Neuronal stem cell (in vitro differentiated cells): ENCODE measurements at regions not wholly inside any gene's neighbourhood (a gene's known extent, or its start where the extent isn't known, plus 50 kb on each side); places are given as distances from the start of the nearest gene placed in this dataset.

Source experiments
- DNase-seq: peaks from one replicate; pipeline ENCODE4 v3.0.0-alpha.2; 2013; ENCODE audit warnings: low spot score
- H2AFZ ChIP-seq: one replicate; pipeline ENCODE4 v1.6.1; 2013; ENCODE audit warnings: mild to moderate bottlenecking, low read length, inconsistent platforms
- H2AK5ac ChIP-seq: 2 replicates; pipeline ENCODE4 v1.6.1; 2013; ENCODE audit warnings: low read depth, mild to moderate bottlenecking, inconsistent platforms, low read length, moderate library complexity, mixed read lengths
- H2BK120ac ChIP-seq: 2 replicates; pipeline ENCODE4 v1.6.1; 2013; ENCODE audit warnings: low read depth, mild to moderate bottlenecking, inconsistent platforms, low read length, moderate library complexity, mixed read lengths
- H2BK12ac ChIP-seq: one replicate; pipeline ENCODE4 v1.6.1; 2013; ENCODE audit warnings: low read length, inconsistent platforms
- H2BK15ac ChIP-seq: 2 replicates; pipeline ENCODE4 v1.6.1; 2013; ENCODE audit warnings: mild to moderate bottlenecking, low read length, inconsistent platforms, mixed read lengths
- H2BK5ac ChIP-seq: one replicate; pipeline ENCODE4 v1.6.1; 2013; ENCODE audit warnings: inconsistent platforms, mild to moderate bottlenecking, low read length, moderate library complexity
- H3K14ac ChIP-seq: one replicate; pipeline ENCODE4 v1.6.1; 2013; ENCODE audit warnings: low read length, inconsistent platforms
- H3K18ac ChIP-seq: 2 replicates; pipeline ENCODE4 v1.6.1; 2013; ENCODE audit warnings: low read length, inconsistent platforms
- H3K23ac ChIP-seq: 2 replicates; pipeline ENCODE4 v1.6.1; 2013; ENCODE audit warnings: low read depth, mild to moderate bottlenecking, mixed read lengths, low read length, inconsistent platforms; ENCODE audit not compliant: poor library complexity
- H3K27ac ChIP-seq: replicated peaks from 3 replicates; pipeline ENCODE4 v1.5.1; 2013; ENCODE audit warnings: low read length, inconsistent platforms
- H3K27me3 ChIP-seq, 3 experiments: 2 replicates each; pipeline ENCODE4 v1.6.1; 2013; ENCODE audit warnings: low read length in 3 of 3, mild to moderate bottlenecking in 2 of 3, inconsistent platforms in 1 of 3, low read depth in 1 of 3, mixed read lengths in 1 of 3, moderate library complexity in 1 of 3; ENCODE audit not compliant: control insufficient read depth in 3 of 3, insufficient read depth in 3 of 3
- H3K36me3 ChIP-seq, 2 donors: replicated peaks in 1 of 2; 2 replicates each; pipeline ENCODE4 v1.6.1; 2013; ENCODE audit warnings: low read length in 2 of 2; ENCODE audit not compliant: control insufficient read depth in 2 of 2, insufficient read depth in 2 of 2
- H3K4ac ChIP-seq: 2 replicates; pipeline ENCODE4 v1.6.1; 2013; ENCODE audit warnings: inconsistent platforms, mild to moderate bottlenecking, low read length, moderate library complexity
- H3K4me1 ChIP-seq, 2 donors: 1 replicate in 1 of 2; 2 replicates in 1 of 2; pipeline ENCODE4 v1.6.1; 2013; ENCODE audit warnings: low read length in 2 of 2, low read depth in 1 of 2; ENCODE audit not compliant: control insufficient read depth in 2 of 2, insufficient read depth in 1 of 2
- H3K4me2 ChIP-seq: one replicate; pipeline ENCODE4 v1.6.1; 2013; ENCODE audit warnings: mild to moderate bottlenecking, low read length, inconsistent platforms; ENCODE audit not compliant: insufficient read depth, poor library complexity, severe bottlenecking
- H3K4me3 ChIP-seq, 2 donors: 2 replicates each; pipeline ENCODE4 v1.5.1; 2013; ENCODE audit warnings: low read length in 2 of 2, mild to moderate bottlenecking in 2 of 2, inconsistent platforms in 1 of 2, moderate library complexity in 1 of 2
- H3K79me1 ChIP-seq: one replicate; pipeline ENCODE4 v1.6.1; 2013; ENCODE audit warnings: low read depth, mild to moderate bottlenecking, inconsistent platforms, low read length, moderate library complexity
- H3K9ac ChIP-seq: one replicate; pipeline ENCODE4 v1.6.1; 2013; ENCODE audit warnings: mild to moderate bottlenecking, low read depth, low read length, inconsistent platforms; ENCODE audit not compliant: poor library complexity
- H3K9me3 ChIP-seq, 2 donors: replicated peaks in 1 of 2; 2 replicates each; pipeline versions ENCODE3 to v1.6.1; 2013; ENCODE audit warnings: low read length in 2 of 2, mild to moderate bottlenecking in 2 of 2, inconsistent platforms in 1 of 2, low read depth in 1 of 2, mixed read lengths in 1 of 2, moderate library complexity in 1 of 2; ENCODE audit not compliant: control insufficient read depth in 2 of 2, insufficient read depth in 1 of 2
- H4K8ac ChIP-seq: one replicate; pipeline ENCODE4 v1.6.1; 2013; ENCODE audit warnings: low read depth, mild to moderate bottlenecking, inconsistent platforms, low read length, moderate library complexity
- H4K91ac ChIP-seq: one replicate; pipeline ENCODE4 v1.6.1; 2013; ENCODE audit warnings: low read length, low read depth, mild to moderate bottlenecking, inconsistent platforms; ENCODE audit not compliant: poor library complexity
- WGBS, 2 donors: extraction: QIAGEN DNeasy Blood & Tissue Kit; methylation state at CpG; one replicate each; pipeline ENCODE4 v1.1.7; 2013; ENCODE audit warnings: missing lambda C conversion rate in 2 of 2, mixed read lengths in 1 of 2; ENCODE audit not compliant: insufficient read length in 2 of 2, insufficient replicate concordance in 1 of 2; ENCODE audit errors: extremely low coverage in 2 of 2; 5-methylcytosine and 5-hydroxymethylcytosine counted together

DNA sequence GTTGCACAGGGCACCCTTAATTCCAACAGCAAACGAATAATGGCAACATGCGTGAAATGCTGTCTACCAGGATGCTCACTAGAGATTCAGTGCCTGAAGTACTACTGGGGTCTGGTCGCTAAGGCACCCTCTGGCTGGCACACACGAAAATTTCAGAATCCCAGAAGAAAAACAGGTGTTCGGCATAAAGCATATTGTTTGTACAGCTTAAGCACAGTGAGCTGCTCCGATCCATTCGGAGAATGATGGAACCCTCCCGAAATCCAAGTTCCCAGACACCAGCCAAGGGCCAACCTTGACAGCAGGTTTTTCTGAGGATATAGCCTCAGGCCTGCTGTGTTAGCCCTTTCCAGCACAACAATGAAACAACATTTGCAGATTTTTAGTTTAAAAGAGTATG is 61.4 kb upstream of the ALDH1B1 start:
- Histone ChIP-seq H2BK12ac (no peak overlapping the region), H3K23ac (no peak overlapping the region), H2AFZ (no peak overlapping the region), H4K8ac (no peak overlapping the region), H3K4me3 (no peak overlapping the region), H3K27me3 (peaks cover 0 to 7% (median 0%) of the 10 kb centered on the region in 3 experiments), H2BK5ac (no peak overlapping the region), H3K14ac (no peak overlapping the region), H3K9ac (no peak overlapping the region), H4K91ac (no peak overlapping the region), H3K36me3 (no peaks in the 10 kb centered on the region), H3K27ac (no peak overlapping the region), H3K4me1 (peaks cover 0 to 7% of the 10 kb centered on the region in 2 donors), H3K4me2 (no peak overlapping the region), H3K79me1 (no peaks in the 10 kb centered on the region), H2BK120ac (no peak overlapping the region), H3K18ac (no peak overlapping the region), H3K4ac (no peak overlapping the region), H3K9me3 (no peaks in the 10 kb centered on the region), H2BK15ac (no peak overlapping the region), H2AK5ac (no peak overlapping the region)
- whole genome bisulfite sequencing, 2 donors: no CpG with 5 or more reads among the region's 8 CpGs
- DNase-seq: no peak

DNA sequence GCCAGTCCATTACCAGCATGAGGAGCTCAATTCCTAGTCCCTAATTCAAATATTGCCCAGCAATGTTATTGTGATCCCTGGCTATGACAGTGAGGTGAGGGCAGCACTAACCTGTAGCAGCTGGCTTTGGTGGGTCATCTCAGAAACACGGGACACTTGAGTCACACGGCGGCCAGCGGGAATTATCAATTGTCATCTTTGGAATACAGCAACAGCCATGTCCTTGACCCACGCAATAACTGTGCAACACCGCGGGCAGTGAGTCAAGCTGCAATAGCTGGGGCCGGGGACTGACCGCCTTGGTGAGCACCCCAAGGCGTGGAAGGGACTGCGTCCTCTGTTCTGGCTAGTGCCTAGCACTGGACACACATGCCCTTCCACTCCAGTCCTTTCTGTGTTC is 62.5 kb upstream of the ALDH1B1 start:
- Histone ChIP-seq H4K91ac (no peak overlapping the region), H2BK15ac (no peak overlapping the region), H3K4me2 (no peak overlapping the region), H2BK120ac (no peak overlapping the region), H3K9ac (peak overlapping the region; percentile 53), H4K8ac (no peak overlapping the region), H2AK5ac (peak overlapping the region; percentile 34), H3K79me1 (no peaks in the 10 kb centered on the region), H3K36me3 (no peaks in the 10 kb centered on the region), H3K27me3 (peaks cover 0 to 7% (median 0%) of the 10 kb centered on the region in 3 experiments), H3K4me3 (peak overlapping the region in 1 of 2 donors; percentile 35), H3K18ac (peak overlapping the region; percentile 38), H2AFZ (no peak overlapping the region), H3K23ac (no peak overlapping the region), H2BK5ac (no peak overlapping the region), H3K4me1 (peaks cover 0 to 7% of the 10 kb centered on the region in 2 donors), H2BK12ac (no peak overlapping the region), H3K27ac (no peak overlapping the region), H3K14ac (no peak overlapping the region), H3K4ac (no peak overlapping the region), H3K9me3 (no peaks in the 10 kb centered on the region)
- WGBS, 2 donors: no CpG with 5 or more reads among the region's 11 CpGs
- DNase-seq: no peak

DNA sequence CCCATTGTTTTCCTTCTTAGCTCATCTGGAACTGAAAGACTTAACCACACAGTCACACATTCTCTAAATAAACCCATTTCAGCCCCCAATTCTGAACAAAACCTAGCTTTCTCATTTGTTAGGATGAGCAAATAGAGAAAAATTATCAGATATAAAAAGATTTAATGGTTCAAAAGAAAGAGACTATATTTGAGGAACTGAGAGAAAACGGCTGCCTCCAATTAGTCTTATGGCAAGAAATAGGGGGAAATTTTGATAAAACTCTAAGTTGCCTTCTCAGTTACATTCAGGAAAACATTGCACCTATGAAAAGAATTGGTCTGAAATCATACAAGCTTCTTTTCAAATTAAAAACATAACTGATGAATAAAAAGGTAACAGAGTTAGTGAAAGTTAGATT is 63.7 kb upstream of the ALDH1B1 start:
- no peak overlapping the region for H3K4me2 ChIP-seq
- no peak overlapping the region for H2BK15ac ChIP-seq
- no peak overlapping the region for H2BK120ac ChIP-seq
- H3K14ac ChIP-seq: no peak overlapping the region
- no peak overlapping the region for H2BK5ac ChIP-seq
- no CpG with 5 or more reads among the region's 1 CpG for WGBS, 2 donors
- H3K27me3 ChIP-seq: peaks cover 0 to 7% (median 0%) of the 10 kb centered on the region in 3 experiments
- no peaks in the 10 kb centered on the region for H3K9me3 ChIP-seq
- H3K27ac ChIP-seq: no peak overlapping the region
- H3K79me1 ChIP-seq: no peaks in the 10 kb centered on the region
- H2AFZ ChIP-seq: no peak overlapping the region
- no peak for DNase-seq
- no peak overlapping the region for H3K23ac ChIP-seq
- H3K4me1 ChIP-seq: peaks cover 0 to 5% of the 10 kb centered on the region in 2 donors
- no peak overlapping the region for H3K9ac ChIP-seq
- no peak overlapping the region for H4K8ac ChIP-seq
- no peaks in the 10 kb centered on the region for H3K36me3 ChIP-seq
- no peak overlapping the region for H4K91ac ChIP-seq
- H3K4ac ChIP-seq: no peak overlapping the region
- no peak overlapping the region for H2BK12ac ChIP-seq
- H3K4me3 ChIP-seq: no peak overlapping the region
- no peak overlapping the region for H3K18ac ChIP-seq
- no peak overlapping the region for H2AK5ac ChIP-seq

DNA sequence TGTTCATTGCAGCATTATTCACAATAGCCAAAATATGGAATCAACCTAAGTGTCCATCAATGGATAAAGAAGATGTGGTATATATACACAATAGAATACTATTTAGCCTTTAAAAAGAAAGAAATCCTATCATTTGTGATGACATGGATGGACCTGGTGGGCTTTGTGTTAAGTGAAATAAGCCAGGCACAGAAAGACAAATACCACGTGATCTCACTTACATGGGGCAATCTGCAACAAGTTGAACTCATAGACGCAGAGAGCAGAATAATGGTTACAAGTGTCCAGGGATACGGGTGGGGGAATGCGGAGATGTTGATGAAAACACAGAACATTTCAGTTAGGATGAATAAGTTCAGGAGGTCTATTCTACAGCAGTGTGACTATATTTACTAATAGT is 66.4 kb upstream of the ALDH1B1 start:
- no peak overlapping the region for H3K23ac ChIP-seq
- H2AK5ac ChIP-seq: no peak overlapping the region

More for the DNA sequence above, 66.4 kb upstream of the ALDH1B1 start:
- no peak overlapping the region for H3K4me2 ChIP-seq
- DNase-seq: no peak
- H3K4ac ChIP-seq: no peak overlapping the region
- H3K18ac ChIP-seq: no peak overlapping the region
- no CpG with 5 or more reads among the region's 4 CpGs for WGBS, 2 donors
- H3K14ac ChIP-seq: no peak overlapping the region
- no peak overlapping the region for H2BK15ac ChIP-seq
- H3K27me3 ChIP-seq: peaks cover 0 to 7% (median 0%) of the 10 kb centered on the region in 3 experiments
- no peak overlapping the region for H4K8ac ChIP-seq
- H3K79me1 ChIP-seq: no peaks in the 10 kb centered on the region
- no peaks in the 10 kb centered on the region for H3K36me3 ChIP-seq
- H3K9ac ChIP-seq: no peak overlapping the region
- no peak overlapping the region for H3K27ac ChIP-seq
- no peak overlapping the region for H2AFZ ChIP-seq
- H3K4me3 ChIP-seq: no peak overlapping the region
- no peak overlapping the region for H2BK120ac ChIP-seq
- H2BK12ac ChIP-seq: no peak overlapping the region
- peaks cover 0 to 5% of the 10 kb centered on the region in 2 donors for H3K4me1 ChIP-seq
- no peak overlapping the region for H2BK5ac ChIP-seq
- no peak overlapping the region for H4K91ac ChIP-seq
- no peaks in the 10 kb centered on the region for H3K9me3 ChIP-seq
